GM12878 (cell line): ENCODE measurements at regions not wholly inside any gene's neighbourhood (a gene's known extent, or its start where the extent isn't known, plus 50 kb on each side); places are given as distances from the start of the nearest gene placed in this dataset.

ENCODE experiments used
- ATAC-seq: fragments of 200-7000 bp; cut with Tn5 transposase; 3 replicates; pipeline ENCODE4 v1.9.1; 2020; ENCODE audit warnings: mild to moderate bottlenecking, moderate library complexity
- BruUV-seq: library from RNA; stranded (reverse); fragments of 400-500 nt; replicated peaks from 2 replicates; lab custom pipeline; 2021; lab: Mats Ljungman, UMichigan
- CTCF ChIA-PET: fragments of 300-600 bp; sonication (Branson Sonifier 250); formaldehyde crosslinking; extraction: SDS; loops from one replicate; lab custom pipeline; 2021; ENCODE audit warnings: inconsistent platforms; lab: Yijun Ruan, JAX
- POLR2A ChIA-PET: fragments of 350-600 bp; formaldehyde crosslinking; extraction: SDS; loops from one replicate; lab custom pipeline; 2021; ENCODE audit warnings: inconsistent platforms; lab: Charles Lee
- RAD21 ChIA-PET: fragments of 300-600 bp; sonication (Branson Sonifier 250); formaldehyde crosslinking; loops from one replicate; lab custom pipeline; 2023; ENCODE audit warnings: antibody characterized with exemption; ENCODE audit not compliant: unreplicated experiment; lab: Charles Lee
- SMC1A ChIA-PET: fragments of 300-600 bp; sonication (Branson Sonifier 250); formaldehyde crosslinking; loops from one replicate; lab custom pipeline; 2023; ENCODE audit not compliant: unreplicated experiment, uncharacterized antibody; lab: Charles Lee
- DNase-seq: peaks from one replicate; pipeline ENCODE4 v3.0.0-alpha.2; 2011; ENCODE audit warnings: low read depth, low spot score
- FAIRE-seq: peaks from 3 replicates; lab custom pipeline; 2011; peaks lifted over from hg19 to GRCh38; lab: Jason Lieb, UNC
- H2AFZ ChIP-seq: 2 replicates; pipeline ENCODE4 v1.6.0; 2011; ENCODE audit warnings: low read depth, low read length, control low read depth; ENCODE audit not compliant: control insufficient read depth
- H3K27ac ChIP-seq: 2 replicates; pipeline ENCODE4 v1.5.1; 2011; ENCODE audit warnings: control low read depth; ENCODE audit not compliant: control insufficient read depth, insufficient read depth
- H3K27me3 ChIP-seq, 2 experiments: replicated peaks in 1 of 2; 2 replicates each; pipeline versions ENCODE4 v1.6.0 to v1.6.1; 2011; ENCODE audit warnings: low read length in 1 of 2; ENCODE audit not compliant: control insufficient read depth in 2 of 2, insufficient read depth in 2 of 2
- H3K36me3 ChIP-seq, 2 experiments: 2 replicates each; pipeline ENCODE4 v1.5.1; 2011; ENCODE audit warnings: low read length in 1 of 2; ENCODE audit not compliant: control insufficient read depth in 2 of 2, insufficient read depth in 2 of 2
- H3K4me1 ChIP-seq: 2 replicates; pipeline ENCODE4 v1.6.1; 2011; ENCODE audit warnings: mild to moderate bottlenecking, low read length, moderate library complexity, mixed read lengths; ENCODE audit not compliant: control insufficient read depth, insufficient read depth
- H3K4me2 ChIP-seq: 2 replicates; pipeline ENCODE4 v1.6.0; 2011; ENCODE audit warnings: control low read depth; ENCODE audit not compliant: control insufficient read depth, insufficient read depth
- H3K4me3 ChIP-seq: fragments of 200-600 bp; sonication (generic); 2 replicates; pipeline ENCODE4 v1.5.1; 2016
- H3K79me2 ChIP-seq: 2 replicates; pipeline ENCODE4 v1.6.0; 2011; ENCODE audit warnings: low read length; ENCODE audit not compliant: control insufficient read depth, insufficient read depth
- H3K9ac ChIP-seq: 2 replicates; pipeline ENCODE4 v1.8.0; 2011; ENCODE audit warnings: low read length, control low read depth, mixed read lengths; ENCODE audit not compliant: control insufficient read depth, insufficient read depth
- H3K9me3 ChIP-seq: replicated peaks from 3 replicates; pipeline ENCODE4 v1.5.1; 2011; ENCODE audit warnings: mild to moderate bottlenecking, low read length; ENCODE audit not compliant: control insufficient read depth, insufficient read depth
- H4K20me1 ChIP-seq: 2 replicates; pipeline ENCODE4 v1.6.0; 2011; ENCODE audit not compliant: control insufficient read depth, insufficient read depth
- ATF7 ChIP-seq: fragments of 450-650 bp; IDR thresholded peaks from 2 replicates; pipeline ENCODE4 v1.6.1; 2016; ENCODE audit warnings: low read depth, mild to moderate bottlenecking
- BCL3 ChIP-seq: IDR thresholded peaks from 2 replicates; pipeline ENCODE4 v1.6.1; 2011; ENCODE audit warnings: borderline replicate concordance, low read depth, mild to moderate bottlenecking, moderate library complexity, low read length; ENCODE audit not compliant: insufficient read depth, poor library complexity, severe bottlenecking
- CBFB ChIP-seq: IDR thresholded peaks from 2 replicates; pipeline ENCODE4 v1.6.1; 2016; ENCODE audit warnings: antibody characterized with exemption, low read depth
- CHD1 ChIP-seq: IDR thresholded peaks from 2 replicates; pipeline ENCODE4 v1.6.1; 2012; ENCODE audit warnings: low read depth, low read length, improper control_type of control experiment
- CREM ChIP-seq: IDR thresholded peaks from 2 replicates; pipeline ENCODE4 v1.6.1; 2014; ENCODE audit warnings: antibody characterized with exemption, low read depth
- EED ChIP-seq: sonication (generic); IDR thresholded peaks from 2 replicates; pipeline ENCODE4 v1.6.1; 2016; ENCODE audit warnings: antibody characterized with exemption, low read depth
- FOXM1 ChIP-seq: IDR thresholded peaks from 2 replicates; pipeline ENCODE4 v1.6.1; 2012; ENCODE audit warnings: low read depth, mild to moderate bottlenecking, inconsistent platforms, low read length, moderate library complexity
- HSF1 ChIP-seq: fragments of 150-350 bp; IDR thresholded peaks from 2 replicates; pipeline ENCODE4 v1.6.1; 2014; ENCODE audit warnings: mild to moderate bottlenecking, low read depth, low read length
- JUNB ChIP-seq: IDR thresholded peaks from 2 replicates; pipeline ENCODE4 v1.6.1; 2016; ENCODE audit warnings: antibody characterized with exemption, mild to moderate bottlenecking
- MEF2B ChIP-seq: fragments of 450-650 bp; IDR thresholded peaks from 2 replicates; pipeline ENCODE4 v1.6.1; 2018; ENCODE audit warnings: mild to moderate bottlenecking, moderate library complexity; ENCODE audit not compliant: partially characterized antibody, poor library complexity, severe bottlenecking
- NFIC ChIP-seq: IDR thresholded peaks from 2 replicates; pipeline ENCODE4 v1.6.1; 2012; ENCODE audit warnings: low read depth, mild to moderate bottlenecking, inconsistent platforms, low read length, moderate library complexity
- PAX5 ChIP-seq: IDR thresholded peaks from 2 replicates; pipeline ENCODE4 v1.6.1; 2011; ENCODE audit warnings: low read depth, low read length, borderline replicate concordance
- RB1 ChIP-seq: fragments of 450-650 bp; formaldehyde crosslinking; IDR thresholded peaks from 2 replicates; pipeline ENCODE4 v1.6.1; 2017; ENCODE audit warnings: mild to moderate bottlenecking, borderline replicate concordance
- RCOR1 ChIP-seq: conservative IDR thresholded peaks from 2 replicates; pipeline ENCODE4 v1.6.1; 2012; ENCODE audit warnings: low read depth, low read length, improper control_type of control experiment
- RUNX3 ChIP-seq: IDR thresholded peaks from 2 replicates; pipeline ENCODE4 v1.6.1; 2012; ENCODE audit warnings: low read length, inconsistent platforms
- ZNF207 ChIP-seq: fragments of 450-650 bp; IDR thresholded peaks from 2 replicates; pipeline ENCODE4 v1.6.1; 2014; ENCODE audit warnings: antibody characterized with exemption, mild to moderate bottlenecking, borderline replicate concordance
- ZNF24 ChIP-seq: fragments of 450-650 bp; IDR thresholded peaks from 2 replicates; pipeline ENCODE4 v1.6.1; 2017; ENCODE audit warnings: antibody characterized with exemption, mild to moderate bottlenecking
- whole genome bisulfite sequencing: methylation state at CpG from one replicate; pipeline ENCODE4 v1.1.6; 2016; ENCODE audit warnings: low lambda C conversion rate; ENCODE audit not compliant: insufficient replicate concordance, insufficient coverage; ENCODE audit errors: missing lambda C conversion rate; 5-methylcytosine and 5-hydroxymethylcytosine counted together
- in situ Hi-C: fragments of 300-500 bp; cut with MboI; formaldehyde crosslinking; loops from 9 replicates; pipeline ENCODE4 v1.14.3; 2018; ENCODE audit warnings: mixed read lengths
- intact Hi-C: fragments of 100-400 bp; cut with micrococcal nuclease; formaldehyde crosslinking; loops from one replicate; pipeline ENCODE4 v1.14.2; 2022; ENCODE audit not compliant: unreplicated experiment

GRCh38 chr17:34447406-34447805 lies 84.4 kb upstream of the CCL1 start:
- in situ Hi-C loops (no loop called here), intact Hi-C loops (no loop called here)
- Histone ChIP-seq H4K20me1 (no peaks in the 10 kb centered on the region; the same call in 1 of the 2 replicates), H3K79me2 (no peaks in the 10 kb centered on the region), H3K4me2 (no peak overlapping the region), H3K9me3 (no peaks in the 10 kb centered on the region), H3K4me3 (no peak overlapping the region), H3K4me1 (no peaks in the 10 kb centered on the region), H3K27me3 (peaks cover 3 to 8% of the 10 kb centered on the region in 2 experiments; a peak in 3 of 4 replicates), H3K36me3 (no peaks in the 10 kb centered on the region), H3K9ac (no peak overlapping the region), H3K27ac (no peak overlapping the region), H2AFZ (no peak overlapping the region)
- ChIA-PET SMC1A (no interaction called here), CTCF (interaction anchor here (0.6 to 1.1 kb wide), 2 partner anchors 81 to 113 kb away, joined by 3 read pairs; no protein-coding TSS in a partner anchor), RAD21 (no interaction called here), POLR2A (no interaction called here)
- DNase-seq = no peak
- BruUV-seq = no TSS peak
- FAIRE-seq = no peak
- ATAC-seq = no peak
- TF ChIP-seq ZNF207 = no peak
- TF ChIP-seq BCL3 = no peak
- no peak for TF ChIP-seq PAX5
- no peak for TF ChIP-seq ATF7
- TF ChIP-seq FOXM1 = no peak
- TF ChIP-seq RB1 = no peak
- TF ChIP-seq JUNB = no peak
- TF ChIP-seq HSF1 = no peak
- no peak for TF ChIP-seq CBFB
- no peak for TF ChIP-seq RCOR1
- no peak for TF ChIP-seq RUNX3
- no peak for TF ChIP-seq MEF2B
- no peak for TF ChIP-seq NFIC
- no peak for TF ChIP-seq EED
- TF ChIP-seq CHD1 = no peak
- TF ChIP-seq CREM = no peak
- TF ChIP-seq ZNF24 = no peak
- 0% methylated on average over 3 of the region's 3 CpGs for WGBS
